Stimulated activated CD4-positive, alpha-beta T cell treated with anti-CD3 and anti-CD28 coated beads, Interleukin-2, amount 100 ng/mL, for 24 hours (primary cell): ENCODE measurements at regions not wholly inside any gene's neighbourhood (a gene's known extent, or its start where the extent isn't known, plus 50 kb on each side); places are given as distances from the start of the nearest gene placed in this dataset.

Source experiments
- DNase-seq, 2 donors: peaks; one replicate each; pipeline ENCODE4 v3.0.0-alpha.2; 2020

DNA sequence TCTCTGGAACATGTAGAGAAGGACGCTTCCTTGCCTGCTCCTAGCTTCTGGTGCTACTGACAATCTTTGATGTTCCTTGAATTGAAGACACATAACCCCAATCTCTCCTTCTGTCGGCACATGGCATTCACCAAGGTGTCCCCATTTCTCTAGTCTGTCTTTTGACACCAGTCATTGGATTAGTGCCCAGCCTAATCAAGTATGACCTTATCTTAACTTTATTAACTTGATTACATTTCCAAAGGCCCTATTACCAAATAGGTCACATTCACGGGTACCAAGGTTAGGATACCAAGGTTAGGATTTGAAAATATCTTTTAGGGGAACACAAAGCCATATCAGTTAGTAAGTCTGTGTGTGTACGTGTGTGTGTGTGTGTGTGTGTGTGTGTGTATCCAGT lies 377.9 kb downstream of the CMPK2 start:
- no peak for DNase-seq

DNA sequence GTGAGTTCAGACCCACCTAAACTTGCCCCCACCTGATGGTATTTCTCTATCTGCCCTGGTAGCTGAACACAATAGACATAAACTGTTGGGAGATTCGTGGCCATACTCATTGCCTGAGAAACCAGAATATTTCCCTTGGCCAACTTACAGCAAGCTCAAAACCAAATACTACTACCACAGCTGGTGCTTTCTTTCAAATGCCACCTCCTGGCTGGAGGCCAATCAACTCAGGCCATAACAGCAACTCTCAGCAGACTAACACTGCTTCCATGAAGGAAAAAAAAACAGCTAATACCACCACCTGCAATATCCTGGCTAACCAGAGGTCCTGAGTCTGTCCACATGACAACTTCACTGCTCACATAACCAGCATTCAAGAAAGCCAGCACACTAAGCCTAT lies 373.1 kb downstream of the CMPK2 start:
- DNase-seq = no peak

DNA sequence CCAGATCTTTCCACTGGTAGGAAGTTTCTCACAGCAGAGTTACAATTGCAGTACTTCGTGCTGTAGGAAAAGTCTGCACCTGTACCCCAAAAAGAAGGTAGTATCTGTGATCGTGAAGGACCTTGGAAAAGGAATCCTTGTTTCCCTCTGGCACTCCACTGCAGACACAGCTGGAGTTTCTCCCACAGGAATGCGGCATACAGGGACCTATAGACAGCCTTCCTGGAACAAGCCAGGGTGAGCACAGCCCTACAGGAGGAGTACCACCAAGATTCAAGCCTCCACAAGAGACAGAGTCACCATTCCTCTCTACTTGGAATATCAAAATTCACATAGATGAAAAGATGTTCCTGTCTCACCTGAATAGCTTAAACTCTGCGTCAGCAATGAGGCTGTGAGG lies 372.4 kb downstream of the CMPK2 start:
- DNase-seq = no peak

DNA sequence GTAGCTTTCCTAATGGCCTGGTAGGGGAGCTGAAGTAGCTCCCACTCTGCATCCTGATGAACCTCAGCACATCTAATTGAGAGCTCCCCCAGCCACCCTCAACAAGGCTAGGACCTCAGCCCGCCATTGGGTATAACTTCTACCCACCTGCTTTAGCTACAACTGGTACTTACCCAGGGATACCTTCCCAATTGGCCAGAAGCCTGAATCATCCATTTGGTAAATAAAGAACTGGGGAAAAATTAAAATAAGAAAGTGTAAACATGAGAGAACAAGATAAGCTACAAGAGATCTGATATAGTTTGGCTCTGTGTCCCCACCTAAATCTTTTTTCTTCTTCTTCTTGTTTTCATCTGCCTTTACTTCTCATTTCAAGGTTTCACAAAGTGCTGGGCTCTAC lies 372.0 kb downstream of the CMPK2 start:
- no peak for DNase-seq

DNA sequence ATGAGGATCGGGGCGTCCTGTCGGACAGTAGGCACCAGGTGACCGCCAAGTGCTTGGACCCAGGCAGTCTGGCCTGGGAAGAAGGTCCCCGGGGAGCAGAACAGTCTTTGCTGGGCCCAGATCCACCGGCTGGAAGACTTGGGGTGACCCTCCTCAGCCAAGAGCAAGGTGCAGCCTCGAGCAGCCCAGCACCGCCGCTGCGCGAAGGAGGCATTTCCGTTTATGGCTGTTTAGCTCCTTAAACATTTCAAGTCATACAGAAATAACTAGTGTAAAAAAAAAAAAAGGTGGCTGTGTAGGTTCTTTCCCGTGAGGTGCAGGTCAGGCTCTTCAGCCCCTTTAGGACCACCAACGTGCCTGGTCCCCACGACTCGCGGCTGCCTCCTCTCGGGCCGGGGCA lies 370.2 kb downstream of the CMPK2 start:
- no peak for DNase-seq

DNA sequence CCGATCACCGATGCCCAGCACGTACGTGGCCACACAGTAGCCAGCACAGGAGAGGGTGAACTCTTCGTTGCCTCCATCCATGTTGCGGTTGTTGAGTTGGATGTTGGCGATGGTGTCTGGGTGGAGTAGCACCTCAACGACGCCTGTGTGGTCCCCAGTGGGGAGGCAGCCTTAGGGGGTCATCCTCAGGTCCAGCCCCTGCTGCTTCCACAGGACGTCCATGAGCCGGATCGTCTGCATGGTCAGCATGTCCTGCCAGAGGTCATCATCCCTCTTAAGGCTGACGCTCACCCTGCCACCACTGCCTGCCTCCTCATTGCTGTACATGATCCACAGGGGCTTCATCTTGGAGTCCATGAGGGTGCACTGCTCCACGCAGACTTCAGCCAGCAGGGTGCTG lies 369.3 kb downstream of the CMPK2 start:
- no peak for DNase-seq

DNA sequence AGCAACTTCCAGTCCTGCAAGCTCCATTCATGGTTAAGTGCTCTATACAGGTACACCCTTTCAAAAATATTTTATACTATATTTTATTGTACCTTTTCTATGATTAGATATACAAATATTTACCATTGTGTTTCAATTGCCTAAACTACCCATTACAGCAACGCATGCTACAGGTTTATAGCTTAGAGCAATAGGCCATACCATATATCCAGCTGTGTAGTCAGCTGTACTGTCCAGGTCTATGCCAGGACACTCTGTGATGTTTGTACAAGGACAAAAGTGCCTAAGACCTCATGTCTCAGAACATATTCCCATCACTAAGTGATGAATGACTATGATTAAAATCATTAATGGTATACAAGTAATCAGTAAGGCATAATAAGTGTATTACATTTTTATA lies 368.7 kb downstream of the CMPK2 start:
- no peak for DNase-seq

DNA sequence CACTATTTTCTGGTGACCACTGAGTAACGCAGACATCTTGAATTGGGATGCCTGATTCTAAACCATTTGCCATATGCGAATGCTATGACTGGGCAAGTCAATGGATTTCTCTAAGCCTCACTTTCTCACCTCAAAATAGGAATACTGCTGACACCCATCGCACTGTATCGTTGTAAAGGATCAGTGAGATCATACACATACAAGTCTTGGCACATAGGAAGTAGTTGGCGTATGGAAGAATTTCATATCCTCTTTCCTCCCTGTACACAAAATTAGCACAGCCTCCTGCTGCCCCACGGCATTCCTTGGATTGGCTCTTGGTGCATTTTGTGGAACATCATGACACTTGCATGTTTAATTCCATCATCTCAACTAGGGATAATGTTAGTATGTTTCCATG lies 366.9 kb downstream of the CMPK2 start:
- no peak for DNase-seq

DNA sequence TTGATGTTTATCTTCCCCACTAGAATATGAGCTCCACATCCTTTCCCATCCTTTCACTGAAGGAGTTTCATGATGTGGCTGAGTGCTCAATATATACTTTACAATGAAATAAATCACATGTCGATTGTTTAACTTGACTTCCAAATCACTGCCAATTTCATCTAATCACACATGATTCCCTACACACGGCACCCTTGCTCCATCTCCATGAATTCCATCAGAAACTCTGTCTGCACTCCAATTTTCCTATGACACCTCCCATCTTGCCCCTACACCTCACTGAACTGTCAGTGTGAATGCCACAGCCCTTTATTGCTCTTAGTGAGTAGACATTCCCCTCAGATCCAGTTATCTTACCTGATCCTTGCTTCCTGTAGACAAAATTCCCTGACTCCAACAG lies 366.0 kb downstream of the CMPK2 start:
- DNase-seq = no peak

DNA sequence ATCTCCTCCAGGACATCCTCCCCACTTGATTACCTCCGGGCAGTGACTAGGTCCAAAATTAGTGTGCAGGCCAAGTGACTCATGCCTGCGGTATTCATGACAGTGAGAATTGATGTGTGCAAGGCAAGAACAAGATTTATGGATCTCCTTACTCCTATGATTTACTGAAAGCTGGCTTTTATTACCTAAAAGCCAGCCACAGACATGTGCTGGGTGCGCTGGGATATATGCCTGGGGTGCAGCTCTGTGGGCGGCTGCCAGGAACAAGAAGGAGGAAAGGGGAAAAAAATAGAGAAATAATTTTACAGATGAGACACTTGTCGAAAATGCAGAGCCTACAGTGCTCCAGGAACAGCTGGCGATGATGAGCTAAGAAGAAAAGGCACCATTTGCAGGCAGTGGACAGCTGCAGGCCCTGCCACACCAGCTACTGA lies 359.3 kb downstream of the CMPK2 start:
- no peak for DNase-seq

DNA sequence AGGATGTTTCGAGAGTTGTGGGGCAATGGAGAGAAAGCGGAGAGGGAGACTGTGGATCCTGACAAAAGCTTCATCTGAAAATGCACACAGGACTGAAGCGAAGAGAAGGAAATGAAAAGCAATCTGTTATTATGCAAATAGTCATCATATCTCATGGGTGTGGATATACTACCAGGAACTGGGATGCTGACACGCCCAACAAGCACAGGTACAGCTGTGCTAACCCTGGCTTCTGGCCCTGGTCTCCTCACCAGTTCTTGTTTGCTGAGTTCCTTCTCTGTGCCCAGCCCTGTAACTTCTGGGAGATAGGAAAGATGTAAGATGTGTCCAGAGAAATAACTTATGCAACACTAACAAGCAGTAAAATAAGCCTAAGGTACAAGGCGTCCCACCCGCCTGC lies 358.8 kb downstream of the CMPK2 start:
- no peak for DNase-seq

DNA sequence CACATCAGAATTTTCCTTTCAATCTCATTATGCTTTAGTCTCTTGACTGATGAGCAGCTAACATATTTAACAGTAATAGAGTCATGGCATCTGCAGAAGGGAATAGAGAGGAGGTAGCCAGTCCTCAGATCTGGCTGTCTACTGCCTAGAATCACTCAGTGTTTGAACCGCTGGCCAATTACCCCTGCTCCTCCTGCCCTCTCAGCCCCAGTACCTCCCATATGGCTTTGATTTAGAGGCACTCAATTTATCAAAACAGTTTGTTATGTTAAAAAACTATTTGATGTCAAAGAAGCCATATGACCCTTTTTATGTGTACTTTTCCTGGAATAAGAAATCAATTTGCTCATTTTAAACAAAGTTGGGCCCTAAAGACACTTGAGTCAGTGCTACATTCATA lies 355.2 kb downstream of the CMPK2 start:
- no peak for DNase-seq

DNA sequence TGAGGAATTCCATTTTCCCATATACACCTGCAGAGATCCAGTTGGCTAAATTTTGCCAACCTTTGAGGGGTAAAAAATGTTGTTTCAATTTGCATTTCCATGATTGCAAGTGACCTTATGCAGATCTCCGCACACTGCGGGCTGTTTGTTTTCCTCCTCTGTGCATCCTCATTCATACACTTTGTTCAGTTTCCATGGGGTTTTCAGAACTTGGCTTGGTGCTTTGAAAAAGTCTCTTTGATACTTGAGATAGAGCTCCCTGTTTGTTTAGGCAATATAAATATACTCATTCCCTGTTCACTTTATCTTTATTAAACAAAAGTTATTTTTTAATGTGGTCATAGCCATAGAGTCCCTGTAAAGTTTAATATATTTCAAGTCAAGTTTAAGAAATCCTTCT lies 353.1 kb downstream of the CMPK2 start:
- DNase-seq = no peak

DNA sequence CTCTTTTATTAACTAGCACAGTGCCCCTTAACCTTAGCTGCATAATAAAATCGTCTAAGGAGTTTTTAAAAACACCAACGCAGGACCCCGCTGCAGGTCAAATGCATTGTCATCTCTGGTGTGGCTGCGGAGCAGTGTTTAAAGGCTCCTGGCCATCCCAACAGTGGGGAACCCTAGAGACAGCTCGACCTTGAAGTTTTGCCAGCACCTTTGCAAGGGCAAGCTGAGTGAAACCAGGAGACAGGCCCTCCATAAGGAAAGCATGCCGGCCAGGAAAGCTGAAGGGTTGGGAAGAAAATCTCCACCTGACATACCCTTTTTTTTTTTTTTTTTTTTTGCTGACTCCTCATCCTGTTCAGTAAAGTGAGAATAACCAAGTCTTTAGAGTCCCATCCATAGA lies 349.0 kb downstream of the CMPK2 start:
- DNase-seq = no peak

DNA sequence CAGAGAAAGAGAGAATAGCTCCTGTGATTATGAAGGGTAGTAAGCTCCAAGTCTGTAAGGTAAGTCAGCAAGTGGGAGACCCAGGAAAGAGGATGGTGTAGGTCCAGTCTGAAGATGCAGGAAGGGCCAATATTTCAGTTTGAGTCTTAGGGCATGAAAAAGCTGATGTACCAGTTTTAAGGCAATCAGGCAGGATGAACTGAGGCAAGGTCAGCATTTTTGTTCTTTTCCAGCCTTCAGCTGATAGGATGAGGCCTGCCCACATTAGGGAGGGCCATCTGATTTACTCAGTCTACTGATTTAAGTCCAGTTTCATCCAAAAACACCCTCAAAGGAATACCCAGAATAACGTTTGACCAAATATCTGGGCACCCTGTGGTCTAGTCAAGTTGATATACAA lies 347.3 kb downstream of the CMPK2 start:
- DNase-seq = no peak

DNA sequence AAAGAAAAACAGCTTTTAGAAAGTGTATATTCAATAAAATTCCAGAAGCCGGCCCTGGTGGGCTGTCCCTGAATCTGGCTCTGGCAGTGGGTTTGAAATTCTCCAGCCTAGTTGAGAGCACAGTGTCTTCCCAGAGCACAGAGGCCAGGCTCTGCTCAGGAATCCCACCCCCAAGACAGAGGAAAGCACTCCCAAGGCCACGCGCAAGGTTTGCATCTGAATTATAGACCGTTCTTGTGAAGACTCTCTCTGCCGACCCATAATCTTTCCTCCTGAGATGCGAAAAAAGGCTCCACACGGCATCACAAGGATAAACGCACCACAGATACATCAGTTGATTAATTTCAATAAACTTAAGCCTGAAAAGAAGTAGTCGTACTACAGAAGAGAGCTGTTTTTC lies 342.2 kb downstream of the CMPK2 start:
- DNase-seq = no peak

DNA sequence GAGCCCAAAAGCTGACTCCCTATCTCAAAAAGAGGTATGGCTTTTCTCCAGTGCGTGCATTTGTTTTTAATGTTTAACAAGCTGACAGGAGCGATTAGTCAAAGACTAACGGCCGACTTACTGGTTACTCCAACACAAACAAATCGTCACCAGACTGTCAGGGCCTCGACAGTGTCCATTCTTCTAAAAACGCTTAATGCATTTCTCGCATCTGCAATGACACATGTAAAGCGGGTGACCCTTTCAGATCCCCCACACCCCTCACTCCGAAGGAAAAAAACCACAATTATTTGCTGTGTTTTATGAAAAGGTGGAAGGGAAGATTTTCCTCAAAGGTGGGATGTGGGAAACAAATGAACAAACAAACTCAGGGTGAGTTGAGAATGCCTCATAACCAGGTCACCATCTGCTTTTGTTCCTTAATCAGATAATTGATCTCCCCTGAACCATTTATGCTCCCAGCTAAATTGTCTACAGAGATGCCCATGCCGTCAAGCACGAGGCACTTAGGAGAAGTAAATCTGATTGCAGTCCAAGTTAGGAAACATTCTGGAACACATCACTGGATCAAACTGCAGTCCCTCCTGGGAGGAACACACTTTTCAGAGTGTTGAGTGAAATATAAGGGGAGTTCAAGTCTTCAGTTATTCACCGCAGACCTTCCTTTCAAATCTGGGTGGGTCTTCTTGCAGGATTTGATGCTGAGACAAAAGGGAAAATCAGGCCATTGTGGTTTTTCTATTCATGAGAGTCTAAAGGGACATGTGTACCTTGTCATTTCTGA lies 340.8 kb downstream of the CMPK2 start:
- DNase-seq = no peak

DNA sequence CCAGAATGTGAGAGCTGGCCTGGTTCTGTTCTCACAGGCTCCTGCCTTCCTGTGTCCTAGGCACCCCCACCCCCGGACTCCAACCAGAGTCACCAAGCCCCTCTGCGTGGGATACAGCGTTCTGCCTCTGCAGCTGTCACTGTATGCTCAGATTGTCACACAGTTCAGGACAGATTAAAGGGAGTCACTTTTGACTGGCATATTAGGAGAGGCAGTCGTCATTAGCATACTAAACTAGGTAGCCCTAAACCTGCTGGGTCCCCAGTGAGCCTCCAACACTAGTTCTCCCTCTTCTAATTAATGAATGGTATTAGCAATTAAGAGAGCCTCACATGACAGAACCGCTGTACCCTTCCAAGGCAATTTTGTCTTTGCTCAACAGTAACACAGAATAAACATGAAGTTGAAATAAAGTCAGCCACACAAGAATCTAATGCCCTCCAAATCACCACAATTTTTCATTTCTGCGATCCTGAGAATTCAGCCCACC lies 340.2 kb downstream of the CMPK2 start:
- no peak for DNase-seq

DNA sequence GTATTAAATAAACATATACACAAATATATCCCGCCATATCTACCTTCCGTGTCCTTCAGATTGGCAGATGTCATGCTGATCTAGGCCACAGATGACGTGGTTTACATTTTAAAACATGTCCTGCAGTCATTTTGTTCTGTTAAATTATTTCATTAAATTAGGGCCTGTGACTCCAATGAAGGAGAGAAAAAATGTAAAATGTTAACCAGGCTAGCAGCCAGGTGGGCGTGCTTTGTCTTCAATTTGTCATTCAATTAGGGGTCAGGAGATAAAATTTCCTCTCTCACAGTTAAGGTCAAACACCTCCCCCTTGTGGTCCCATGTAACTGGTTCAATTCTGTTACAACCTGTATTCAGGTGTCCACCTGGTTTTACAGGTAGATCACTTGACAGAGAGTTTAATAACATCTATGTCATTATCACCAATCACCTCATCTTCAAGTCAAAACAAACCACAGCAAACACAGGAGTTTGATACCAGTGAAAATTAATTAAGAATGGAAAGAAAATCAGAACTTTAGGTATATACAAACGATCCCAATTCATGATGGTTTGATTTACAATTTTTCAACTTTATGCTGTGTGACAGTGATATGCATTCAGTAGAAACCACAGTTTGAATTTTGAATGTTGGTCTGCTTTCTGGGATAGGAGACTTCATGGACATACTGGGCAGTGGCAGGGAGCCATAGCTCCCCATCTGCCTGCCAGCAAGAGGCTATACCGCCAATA lies 339.4 kb downstream of the CMPK2 start:
- no peak for DNase-seq

DNA sequence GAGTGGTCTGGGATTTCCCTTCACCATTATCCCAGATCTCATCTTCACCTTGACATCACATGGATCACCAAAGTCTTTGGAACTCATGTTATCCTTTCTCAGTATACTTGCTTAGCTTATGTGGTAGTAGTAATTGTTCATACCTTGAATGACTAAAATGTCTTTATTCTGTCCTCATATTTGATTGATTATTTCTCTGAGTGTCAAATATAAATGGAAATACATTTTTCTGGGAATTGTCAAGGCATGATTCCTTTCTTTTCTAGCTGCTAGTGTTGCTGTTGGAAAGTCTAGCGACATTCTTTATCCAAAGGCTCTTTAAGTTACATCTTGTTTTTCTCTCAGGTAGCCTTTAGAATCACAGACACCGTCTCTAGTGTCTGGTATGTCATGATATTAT lies 334.4 kb downstream of the CMPK2 start:
- no peak for DNase-seq

DNA sequence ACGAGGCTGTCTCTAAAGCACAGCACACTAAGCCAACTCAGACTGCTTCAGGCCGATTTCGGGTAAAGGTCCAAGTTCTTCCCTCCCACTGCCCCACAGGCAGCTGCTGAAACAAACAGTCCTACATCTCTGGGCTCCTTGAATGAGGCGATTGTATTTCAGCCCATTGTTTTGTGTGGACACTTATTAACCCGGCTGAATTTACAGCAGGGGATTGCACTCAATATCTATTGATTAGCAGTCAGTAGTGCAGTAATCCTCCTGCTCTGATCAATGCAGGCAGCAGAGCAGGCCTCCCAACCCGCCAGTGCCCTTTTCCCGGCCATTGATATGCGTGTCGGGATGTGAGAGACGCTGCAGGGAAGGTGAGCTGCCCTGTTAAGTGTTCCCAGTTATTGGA lies 330.1 kb downstream of the CMPK2 start:
- DNase-seq = no peak

DNA sequence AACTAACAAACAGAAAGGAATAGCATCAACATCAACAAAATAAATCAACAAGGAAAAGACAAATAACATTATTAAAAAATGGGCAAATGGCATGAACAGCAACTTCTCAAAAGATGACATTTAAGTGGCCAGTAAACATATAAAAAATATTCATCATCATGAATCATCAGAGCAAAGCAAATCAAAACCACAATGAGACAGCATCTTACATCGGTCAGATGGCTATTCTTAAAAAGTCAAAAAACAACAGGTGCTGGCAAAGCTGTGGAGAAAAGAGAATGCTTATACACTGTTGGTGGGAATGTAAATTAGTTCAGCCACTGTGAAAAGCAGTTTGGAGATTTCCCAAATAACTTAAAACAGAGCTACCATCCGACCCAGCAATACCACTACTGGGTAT lies 327.1 kb downstream of the CMPK2 start:
- no peak for DNase-seq

DNA sequence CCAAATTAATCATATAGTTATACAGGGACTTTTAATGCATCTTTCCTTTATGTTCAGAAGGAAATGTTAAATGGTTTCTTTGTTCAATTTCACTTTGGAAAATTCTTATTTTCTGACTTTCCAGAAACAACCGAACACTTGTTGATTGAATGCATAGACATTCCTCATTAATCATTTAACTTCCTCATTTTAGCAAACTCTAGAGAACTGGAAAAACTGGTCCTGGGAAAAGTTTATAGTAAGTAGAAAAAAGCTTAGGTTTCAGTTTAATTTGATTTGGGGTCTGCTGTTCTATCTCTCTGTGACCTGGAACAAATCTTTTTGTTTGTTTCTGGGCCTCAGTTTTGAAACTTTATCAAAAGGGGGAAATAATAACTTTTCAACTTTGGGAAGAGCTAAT lies 320.4 kb downstream of the CMPK2 start:
- DNase-seq = no peak

DNA sequence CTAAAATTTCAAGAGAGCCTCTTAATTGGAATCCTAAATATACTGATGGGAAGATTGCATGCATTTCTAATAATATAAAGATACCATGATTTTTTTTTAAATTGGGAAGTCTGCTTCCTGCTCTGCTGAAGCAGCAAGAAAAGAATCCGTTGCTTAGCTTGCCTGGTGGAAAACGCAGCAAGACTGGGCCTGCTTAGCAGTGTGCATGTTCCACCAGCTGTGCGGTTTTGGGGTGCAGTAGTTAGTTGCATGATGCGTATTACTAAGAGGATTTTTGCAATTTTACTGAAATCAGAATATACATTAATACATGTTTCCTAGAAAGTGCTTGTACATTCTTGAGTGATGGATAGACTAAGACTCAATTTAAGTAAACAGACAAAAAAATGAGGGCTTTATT lies 319.9 kb downstream of the CMPK2 start:
- no peak for DNase-seq

DNA sequence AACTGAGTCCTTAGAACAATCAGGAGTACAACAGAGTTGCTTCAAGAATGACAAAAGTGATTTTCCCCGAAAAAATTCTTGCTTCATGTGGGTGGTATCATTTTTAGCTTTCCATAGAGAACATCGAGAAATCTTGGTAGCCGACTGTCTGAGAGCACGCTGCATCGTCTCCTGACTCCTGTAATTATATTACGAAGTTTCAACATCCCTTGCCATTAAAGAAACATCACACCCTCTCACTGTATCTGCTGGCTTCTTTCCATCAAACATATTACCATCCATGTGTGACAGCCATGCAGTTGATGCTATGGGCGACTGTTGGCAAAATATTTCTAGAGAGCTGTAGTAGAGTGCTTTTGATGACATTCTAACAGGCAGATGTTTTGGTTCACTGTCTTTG lies 311.2 kb downstream of the CMPK2 start:
- no peak for DNase-seq
